ENCODE measurements at regions not wholly inside any gene's neighbourhood (a gene's known extent, or its start where the extent isn't known, plus 50 kb on each side); places are given as distances from the start of the nearest gene placed in this dataset.

DNA sequence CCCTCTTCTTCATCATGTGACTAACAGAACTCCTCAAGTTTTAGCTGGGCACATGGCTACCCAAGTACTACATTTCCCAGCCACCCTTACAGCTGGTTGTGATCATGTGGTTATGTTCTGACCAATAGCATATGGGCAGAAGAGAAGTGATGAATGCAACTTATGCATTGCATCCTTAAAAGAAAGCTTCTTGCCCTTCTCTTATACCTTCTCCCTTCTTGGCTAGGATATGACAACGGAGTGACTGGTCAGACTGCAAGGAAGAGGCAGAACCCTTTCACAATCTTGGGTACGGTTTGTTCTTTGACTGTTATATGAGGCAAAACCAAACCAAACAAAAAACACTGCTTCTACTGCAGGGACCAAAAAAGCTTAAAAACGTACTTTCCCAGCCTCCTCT lies 66.5 kb upstream of the MAX start:
- DNase-seq (ENCODE audit: low read depth in 1 of 2, low spot score in 1 of 2): no peak
- H3K4me3 ChIP-seq (replicated peaks; ENCODE audit: insufficient read depth, low read length): no peak overlapping the region

GRCh38 chr14:65169351-65169750 lies 67.0 kb upstream of the MAX start:
- TF ChIP-seq GABPA (IDR thresholded peaks at IDR 0.05; ENCODE audit: low read depth) (no peak), REST (IDR thresholded peaks at IDR 0.05; ENCODE audit: insufficient replicate concordance, low read depth) (no peak), CTCF (IDR thresholded peaks at IDR 0.05; ENCODE audit: insufficient read depth, low read length) (no peak), SPI1 (IDR thresholded peaks at IDR 0.05; ENCODE audit: borderline replicate concordance, low read depth) (no peak), POLR2AphosphoS5 (IDR thresholded peaks at IDR 0.05; ENCODE audit: low read depth) (no peak)
- DNase-seq (ENCODE audit: low read depth in 1 of 2, low spot score in 1 of 2): no peak
- Histone ChIP-seq H3K27ac (replicated peaks) (no peak overlapping the region), H3K4me3 (replicated peaks; ENCODE audit: insufficient read depth, low read length) (no peak overlapping the region), H3K27me3 (ENCODE audit: insufficient read depth, poor library complexity, severe bottlenecking) (no peaks in the 10 kb centered on the region)

More for the DNA sequence above, 66.5 kb upstream of the MAX start:
- no peak for TF ChIP-seq CTCF (IDR thresholded peaks at IDR 0.05; ENCODE audit: insufficient read depth, low read length)
- no peak for TF ChIP-seq POLR2AphosphoS5 (IDR thresholded peaks at IDR 0.05; ENCODE audit: low read depth)
- no peak for TF ChIP-seq REST (IDR thresholded peaks at IDR 0.05; ENCODE audit: insufficient replicate concordance, low read depth)
- no peak for TF ChIP-seq SPI1 (IDR thresholded peaks at IDR 0.05; ENCODE audit: borderline replicate concordance, low read depth)
- no peak for TF ChIP-seq GABPA (IDR thresholded peaks at IDR 0.05; ENCODE audit: low read depth)
- Histone ChIP-seq H3K27me3 (ENCODE audit: insufficient read depth, poor library complexity, severe bottlenecking) (no peaks in the 10 kb centered on the region), H3K27ac (replicated peaks) (no peak overlapping the region)

GRCh38 chr14:65170318-65170717 lies 68.0 kb upstream of the MAX start:
- Histone ChIP-seq H3K27ac (replicated peaks) (no peak overlapping the region), H3K4me3 (replicated peaks; ENCODE audit: insufficient read depth, low read length) (no peak overlapping the region), H3K27me3 (ENCODE audit: insufficient read depth, poor library complexity, severe bottlenecking) (no peaks in the 10 kb centered on the region)
- no peak for DNase-seq (ENCODE audit: low read depth in 1 of 2, low spot score in 1 of 2)
- TF ChIP-seq POLR2AphosphoS5 (IDR thresholded peaks at IDR 0.05; ENCODE audit: low read depth) (no peak), GABPA (IDR thresholded peaks at IDR 0.05; ENCODE audit: low read depth) (no peak)

DNA sequence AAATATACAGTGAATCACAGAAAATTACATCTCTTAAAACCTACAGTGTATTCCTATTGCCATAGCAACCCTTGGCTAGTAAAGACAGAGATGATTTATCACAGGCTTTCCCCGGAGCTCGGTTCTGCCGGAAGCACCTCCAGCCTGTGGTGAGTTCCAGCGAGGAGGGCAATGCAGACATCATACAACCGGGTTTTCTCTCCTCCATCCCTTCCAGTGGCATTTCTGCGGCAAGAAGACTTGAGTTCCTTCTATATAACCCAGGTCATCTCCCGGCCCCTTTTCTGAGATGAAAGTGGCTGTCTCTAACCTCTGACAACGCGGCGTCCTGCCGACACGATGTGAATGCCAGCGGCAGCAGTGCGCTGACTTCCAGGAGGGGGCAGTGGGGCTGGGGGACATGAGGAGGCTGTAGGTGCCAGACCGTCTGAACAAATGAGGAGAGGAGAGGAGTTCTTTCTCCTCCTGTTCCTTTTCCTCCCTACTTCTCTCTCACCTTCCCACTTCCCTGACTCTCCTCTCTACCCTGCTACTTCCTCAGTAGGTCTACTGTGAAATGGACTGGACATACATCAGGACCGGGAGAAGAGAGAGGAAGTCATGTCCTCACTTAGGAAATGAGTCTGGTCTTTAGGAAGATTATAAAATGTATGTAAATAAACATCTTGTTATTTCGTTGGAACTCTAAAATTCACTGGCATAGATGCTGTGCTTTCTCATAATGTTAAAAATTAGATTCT lies 68.6 kb upstream of the MAX start:
- Histone ChIP-seq H3K27me3 (ENCODE audit: insufficient read depth, poor library complexity, severe bottlenecking) (no peaks in the 10 kb centered on the region), H3K27ac (replicated peaks) (no peak overlapping the region), H3K4me3 (replicated peaks; ENCODE audit: insufficient read depth, low read length) (no peak overlapping the region)
- TF ChIP-seq REST (IDR thresholded peaks at IDR 0.05; ENCODE audit: insufficient replicate concordance, low read depth) (no peak), CTCF (IDR thresholded peaks at IDR 0.05; ENCODE audit: insufficient read depth, low read length) (no peak), POLR2AphosphoS5 (IDR thresholded peaks at IDR 0.05; ENCODE audit: low read depth) (no peak), SPI1 (IDR thresholded peaks at IDR 0.05; ENCODE audit: borderline replicate concordance, low read depth) (no peak), GABPA (IDR thresholded peaks at IDR 0.05; ENCODE audit: low read depth) (no peak)
- no peak for DNase-seq (ENCODE audit: low read depth in 1 of 2, low spot score in 1 of 2)

Measured in HL-60 (cell line).